GM18505 (cell line): ENCODE measurements at regions not wholly inside any gene's neighbourhood (a gene's known extent, or its start where the extent isn't known, plus 50 kb on each side); places are given as distances from the start of the nearest gene placed in this dataset.
"Not testable (repeated sequence)": the region's sequence is repeated elsewhere in the genome, so short reads cannot be mapped to it uniquely, and the experiment has no call there.

Experiments
- ATAC-seq: cut with Tn5 transposase; IDR thresholded peaks from one replicate; pipeline ENCODE4 v1.9.1; 2021; ENCODE audit not compliant: unreplicated experiment
- POLR2A ChIP-seq: IDR thresholded peaks from 4 replicates; pipeline ENCODE4 v1.6.1; 2011; ENCODE audit warnings: borderline replicate concordance; ENCODE audit not compliant: insufficient read depth, insufficient read length; ENCODE audit errors: extremely low read depth

- ATAC-seq = no peak
- TF ChIP-seq POLR2A = no peak
Measured at GRCh38 chr2:8334866-8335325, 347.0 kb upstream of the ID2 start.

GRCh38 chr2:8335801-8336200 is 346.1 kb upstream of the ID2 start:
- no peak for ATAC-seq
- no peak for TF ChIP-seq POLR2A

GRCh38 chr2:8337321-8337720 is 344.5 kb upstream of the ID2 start:
- no peak for ATAC-seq
- no peak for TF ChIP-seq POLR2A

GRCh38 chr2:8342407-8342806 is 339.4 kb upstream of the ID2 start:
- ATAC-seq = no peak
- TF ChIP-seq POLR2A = no peak

DNA sequence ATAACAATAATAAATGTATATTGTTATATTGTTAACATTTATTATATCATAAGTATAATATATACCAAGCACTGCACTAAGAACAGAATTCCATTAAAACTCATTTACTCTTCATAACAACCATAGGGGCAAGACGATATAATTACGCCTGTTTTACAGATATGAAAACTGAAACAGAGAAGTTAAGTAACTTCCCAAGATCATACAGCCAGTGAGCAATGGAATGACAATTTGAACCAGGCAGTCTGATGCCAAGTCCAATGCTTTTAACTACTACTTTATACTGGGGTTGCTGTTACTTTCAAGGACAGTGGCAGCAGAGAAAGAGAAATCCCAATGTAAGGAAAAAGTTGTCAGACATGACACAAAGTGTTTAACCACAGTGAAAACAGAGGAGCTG is 338.8 kb upstream of the ID2 start:
- ATAC-seq = no peak
- TF ChIP-seq POLR2A = no peak

DNA sequence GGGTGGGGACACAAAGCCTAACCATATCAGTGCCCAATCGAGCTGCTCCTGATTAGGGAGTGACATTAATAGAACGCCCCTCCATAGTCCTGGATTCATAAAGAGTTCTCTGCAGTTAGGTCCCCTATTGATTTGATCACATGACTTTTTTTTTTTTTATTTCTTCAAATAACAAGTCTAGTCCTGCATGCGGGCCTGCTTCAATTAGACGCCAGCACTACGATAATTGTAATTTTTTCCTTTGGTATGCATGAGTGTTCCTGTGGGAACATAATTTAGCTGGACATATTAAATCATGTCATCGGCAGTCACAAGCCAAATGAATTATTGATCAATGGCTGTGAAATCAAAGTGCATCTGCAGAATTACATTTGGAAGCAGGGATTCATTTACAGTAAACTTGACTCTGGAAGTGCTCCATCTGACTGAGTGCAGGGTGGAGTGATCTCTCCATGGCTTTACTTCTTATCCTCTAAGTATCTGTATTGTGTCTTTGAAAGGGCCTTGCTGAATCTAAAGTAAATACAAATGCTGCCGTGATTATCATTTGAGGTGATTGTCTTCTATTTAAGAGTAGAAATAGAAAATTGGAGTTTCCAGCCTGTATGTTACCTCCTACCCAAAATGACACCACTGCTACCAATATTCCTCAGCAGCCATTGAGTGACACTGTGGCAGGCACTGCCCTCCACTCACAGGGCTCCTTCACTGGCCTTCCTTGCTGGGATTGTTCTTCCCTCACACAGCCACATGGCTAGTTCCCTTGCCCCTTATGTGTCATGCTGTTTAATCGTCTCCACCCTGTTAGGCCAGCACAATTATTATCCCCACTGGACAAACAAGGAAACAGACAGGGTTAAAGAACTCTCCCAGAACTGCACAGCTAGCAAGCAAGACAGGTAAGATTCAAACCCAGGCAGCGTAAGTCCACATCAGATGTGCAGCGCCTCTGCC is 337.4 kb upstream of the ID2 start:
- TF ChIP-seq POLR2A = no peak
- ATAC-seq = no peak

GRCh38 chr2:8345200-8345599 is 336.7 kb upstream of the ID2 start:
- no peak for ATAC-seq
- no peak for TF ChIP-seq POLR2A

GRCh38 chr2:8346208-8346607 is 335.6 kb upstream of the ID2 start:
- no peak for TF ChIP-seq POLR2A
- ATAC-seq = no peak

DNA sequence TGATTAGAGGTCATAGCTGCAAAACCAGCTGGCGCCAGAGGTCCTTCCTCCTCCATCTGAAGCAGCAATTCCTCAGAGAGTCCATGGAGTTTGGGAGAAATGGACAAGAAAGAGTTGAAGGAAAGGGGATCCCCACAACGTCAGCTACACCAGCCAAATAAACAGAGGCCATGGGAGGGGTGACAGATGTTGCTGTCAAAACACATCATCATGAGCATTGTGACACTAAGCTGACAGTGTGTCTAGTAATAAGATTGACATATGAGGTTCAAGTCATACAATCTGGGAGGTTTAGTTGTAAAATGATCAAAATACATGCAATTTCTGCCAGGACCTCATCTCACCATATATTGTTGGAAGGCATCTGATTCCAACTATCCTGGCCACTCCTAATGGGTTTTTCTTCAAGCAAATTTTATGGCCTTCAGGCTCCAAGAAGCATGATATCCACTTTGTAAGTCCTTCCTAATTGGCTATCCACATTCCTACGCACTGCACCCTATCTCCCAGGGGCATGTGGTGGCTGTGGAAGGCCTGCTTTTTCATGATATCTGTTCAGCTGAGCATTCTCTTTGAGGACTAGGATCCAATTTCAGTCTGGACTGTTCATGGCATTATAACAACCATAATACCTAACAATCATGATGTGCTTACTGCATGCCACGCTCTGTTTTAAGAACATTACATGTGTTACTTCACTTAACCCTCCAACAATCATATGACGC is 335.0 kb upstream of the ID2 start:
- no peak for ATAC-seq
- no peak for TF ChIP-seq POLR2A

GRCh38 chr2:8348911-8349310 is 332.9 kb upstream of the ID2 start:
- ATAC-seq = not testable (repeated sequence)

- no peak for ATAC-seq
- TF ChIP-seq POLR2A = no peak
Measured at GRCh38 chr2:8352296-8352695, 329.6 kb upstream of the ID2 start.

- no peak for ATAC-seq
- TF ChIP-seq POLR2A = no peak
Measured at GRCh38 chr2:8352989-8353388, 328.9 kb upstream of the ID2 start.

DNA sequence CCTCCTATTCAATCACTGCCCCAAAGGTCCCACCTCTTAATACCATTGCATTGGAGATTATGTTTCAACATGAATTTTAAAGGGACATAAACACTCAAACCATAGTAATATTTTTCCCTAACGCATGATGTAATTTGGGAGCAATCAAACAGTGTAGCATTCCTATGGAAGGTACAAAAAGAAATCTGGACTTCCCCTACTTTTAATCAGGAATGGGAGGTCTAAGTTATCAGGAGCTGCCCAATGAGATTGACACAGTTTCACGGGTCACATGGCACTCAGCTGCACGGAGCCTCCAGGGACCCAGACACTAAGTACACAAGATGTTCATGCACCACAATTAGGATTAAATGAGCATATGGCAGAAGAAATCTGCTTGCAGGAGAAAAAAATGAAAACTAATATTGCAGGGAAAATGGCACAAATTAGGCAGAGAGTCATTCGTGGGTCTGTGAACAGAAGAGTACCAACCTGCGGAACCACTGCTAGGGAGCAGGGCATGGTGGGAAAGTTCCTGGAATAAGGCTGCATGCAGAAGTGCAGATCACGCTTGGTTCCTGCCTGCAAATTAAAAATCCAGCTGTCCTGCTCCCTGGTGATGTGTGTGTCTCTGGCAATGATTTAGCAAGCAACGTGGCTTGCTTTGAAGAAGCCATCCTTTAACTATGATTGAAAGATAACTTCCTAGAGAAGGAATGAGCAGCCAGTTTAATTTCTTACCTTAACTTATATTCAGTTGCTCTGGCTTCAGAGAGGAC is 326.6 kb upstream of the ID2 start:
- ATAC-seq = no peak

More for the DNA sequence above, 326.6 kb upstream of the ID2 start:
- TF ChIP-seq POLR2A = no peak
